ENCODE measurements at regions not wholly inside any gene's neighbourhood (a gene's known extent, or its start where the extent isn't known, plus 50 kb on each side); places are given as distances from the start of the nearest gene placed in this dataset.

- H3K4me3 ChIP-seq (ENCODE audit: control insufficient read depth in 2 of 3, extremely low read depth in 1 of 3, insufficient read depth in 2 of 3, low read depth in 1 of 3, low read length in 3 of 3) = no peak overlapping the region
- H3K9me3 ChIP-seq (ENCODE audit: control insufficient read depth, low read depth, low read length) = no peaks in the 10 kb centered on the region
- TF ChIP-seq CTCF (optimal IDR thresholded peaks at IDR 0.05 in 1 of 3, IDR thresholded peaks at IDR 0.05 in 1 of 3, conservative IDR thresholded peaks at IDR 0.05 in 1 of 3; ENCODE audit: extremely low read depth in 1 of 3, insufficient read depth in 2 of 3, low read length in 3 of 3) (no peak), EZH2 (IDR thresholded peaks at IDR 0.05; ENCODE audit: low read length) (no peak)
- H3K27ac ChIP-seq (ENCODE audit: control insufficient read depth, insufficient read depth, low read length) = no peak overlapping the region
- H3K36me3 ChIP-seq (ENCODE audit: control insufficient read depth in 2 of 2, extremely low read depth in 1 of 2, insufficient read depth in 2 of 2, low read length in 2 of 2) = no peaks in the 10 kb centered on the region
- DNase-seq (ENCODE audit: low read depth, low spot score) (no peak), FAIRE-seq (no peak)
- no peak overlapping the region for H2AFZ ChIP-seq (ENCODE audit: control insufficient read depth, low read length)
- no peak overlapping the region for H3K9ac ChIP-seq (ENCODE audit: control insufficient read depth, extremely low read depth, insufficient read depth, low read length)
- dilution Hi-C loops (cut with MboI; ENCODE audit: extremely low pct_ligation_motif_present, low sequenced_read_pairs) = no loop called here
- H3K4me2 ChIP-seq (ENCODE audit: control insufficient read depth, extremely low read depth, insufficient read depth, low read depth, low read length) = no peak overlapping the region
- H3K4me1 ChIP-seq (ENCODE audit: control insufficient read depth, extremely low read depth, insufficient read depth, low read length) = no peaks in the 10 kb centered on the region
- no peaks in the 10 kb centered on the region for H3K79me2 ChIP-seq (ENCODE audit: control insufficient read depth, insufficient read depth, low read length)
- H3K27me3 ChIP-seq (ENCODE audit: control insufficient read depth, extremely low read depth, insufficient read depth, low read length) = no peaks in the 10 kb centered on the region
- no peaks in the 10 kb centered on the region for H3K9me1 ChIP-seq (ENCODE audit: control insufficient read depth, extremely low read depth, insufficient read depth, low read length)
- no peaks in the 10 kb centered on the region for H4K20me1 ChIP-seq (ENCODE audit: control insufficient read depth, extremely low read depth, insufficient read depth, low read length)
Observed at GRCh38 chr5:15252331-15252730, 247.6 kb upstream of the FBXL7 start.

GRCh38 chr5:15249152-15249551, 250.8 kb upstream of the FBXL7 start:
- Histone ChIP-seq H3K27me3 (ENCODE audit: control insufficient read depth, extremely low read depth, insufficient read depth, low read length) (no peaks in the 10 kb centered on the region), H3K9me1 (ENCODE audit: control insufficient read depth, extremely low read depth, insufficient read depth, low read length) (no peaks in the 10 kb centered on the region), H3K9me3 (ENCODE audit: control insufficient read depth, low read depth, low read length) (no peaks in the 10 kb centered on the region), H3K4me2 (ENCODE audit: control insufficient read depth, extremely low read depth, insufficient read depth, low read depth, low read length) (no peak overlapping the region), H4K20me1 (ENCODE audit: control insufficient read depth, extremely low read depth, insufficient read depth, low read length) (no peaks in the 10 kb centered on the region), H3K27ac (ENCODE audit: control insufficient read depth, insufficient read depth, low read length) (no peak overlapping the region), H3K79me2 (ENCODE audit: control insufficient read depth, insufficient read depth, low read length) (no peaks in the 10 kb centered on the region), H2AFZ (ENCODE audit: control insufficient read depth, low read length) (no peak overlapping the region), H3K4me1 (ENCODE audit: control insufficient read depth, extremely low read depth, insufficient read depth, low read length) (no peaks in the 10 kb centered on the region), H3K36me3 (ENCODE audit: control insufficient read depth in 2 of 2, extremely low read depth in 1 of 2, insufficient read depth in 2 of 2, low read length in 2 of 2) (no peaks in the 10 kb centered on the region), H3K9ac (ENCODE audit: control insufficient read depth, extremely low read depth, insufficient read depth, low read length) (no peak overlapping the region), H3K4me3 (ENCODE audit: control insufficient read depth in 2 of 3, extremely low read depth in 1 of 3, insufficient read depth in 2 of 3, low read depth in 1 of 3, low read length in 3 of 3) (no peak overlapping the region)
- TF ChIP-seq EZH2 (IDR thresholded peaks at IDR 0.05; ENCODE audit: low read length) (no peak), CTCF (optimal IDR thresholded peaks at IDR 0.05 in 1 of 3, IDR thresholded peaks at IDR 0.05 in 1 of 3, conservative IDR thresholded peaks at IDR 0.05 in 1 of 3; ENCODE audit: extremely low read depth in 1 of 3, insufficient read depth in 2 of 3, low read length in 3 of 3) (no peak)
- FAIRE-seq (no peak), DNase-seq (ENCODE audit: low read depth, low spot score) (no peak)
- dilution Hi-C loops (cut with MboI; ENCODE audit: extremely low pct_ligation_motif_present, low sequenced_read_pairs) = no loop called here
